HG03354 (cell line): ENCODE measurements at regions not wholly inside any gene's neighbourhood (a gene's known extent, or its start where the extent isn't known, plus 50 kb on each side); places are given as distances from the start of the nearest gene placed in this dataset.
"Not testable (repeated sequence)": the region's sequence is repeated elsewhere in the genome, so short reads cannot be mapped to it uniquely, and the experiment has no call there.

Experiments used
- ATAC-seq: cut with Tn5 transposase; IDR thresholded peaks from one replicate; pipeline ENCODE4 v1.9.1; 2021; ENCODE audit warnings: mild to moderate bottlenecking; ENCODE audit not compliant: unreplicated experiment, poor library complexity, severe bottlenecking

- no peak for ATAC-seq
Observed at GRCh38 chr7:126040114-126041045, 1110.8 kb upstream of the POT1 start.

GRCh38 chr7:126026421-126027088 lies 1096.9 kb upstream of the POT1 start:
- no peak for ATAC-seq

GRCh38 chr7:126022452-126022851 lies 1092.8 kb upstream of the POT1 start:
- ATAC-seq: no peak

GRCh38 chr7:126016722-126017121 lies 1087.1 kb upstream of the POT1 start:
- ATAC-seq: no peak

GRCh38 chr7:126005064-126005463 lies 1075.4 kb upstream of the POT1 start:
- no peak for ATAC-seq

GRCh38 chr7:126001349-126001748 lies 1071.7 kb upstream of the POT1 start:
- ATAC-seq: no peak

GRCh38 chr7:125984795-125985194 lies 1055.2 kb upstream of the POT1 start:
- ATAC-seq: no peak

- no peak for ATAC-seq
Observed at GRCh38 chr7:125971656-125972055, 1042.0 kb upstream of the POT1 start.

- no peak for ATAC-seq
Observed at GRCh38 chr7:125966278-125967048, 1036.8 kb upstream of the POT1 start.

- no peak for ATAC-seq
Observed at GRCh38 chr7:125934955-125935354, 1005.3 kb upstream of the POT1 start.

- ATAC-seq: no peak
Observed at GRCh38 chr7:125934539-125934938, 1004.9 kb upstream of the POT1 start.

- ATAC-seq: no peak
Observed at GRCh38 chr7:125930848-125931247, 1001.2 kb upstream of the POT1 start.

- no peak for ATAC-seq
Observed at GRCh38 chr7:125927556-125927955, 997.9 kb upstream of the POT1 start.

GRCh38 chr7:125926621-125927020 lies 997.0 kb upstream of the POT1 start:
- no peak for ATAC-seq

- ATAC-seq: no peak
Observed at GRCh38 chr7:125924037-125924436, 994.4 kb upstream of the POT1 start.

- not testable (repeated sequence) for ATAC-seq
Observed at GRCh38 chr7:125915381-125915948, 985.8 kb upstream of the POT1 start.

- ATAC-seq: no peak
Observed at GRCh38 chr7:125908711-125909110, 979.1 kb upstream of the POT1 start.

- ATAC-seq: no peak
Observed at GRCh38 chr7:125899577-125899976, 970.0 kb upstream of the POT1 start.

GRCh38 chr7:125892434-125892833 lies 962.8 kb upstream of the POT1 start:
- ATAC-seq: no peak

GRCh38 chr7:125878988-125879387 lies 949.4 kb upstream of the POT1 start:
- ATAC-seq: no peak
